ENCODE measurements at regions not wholly inside any gene's neighbourhood (a gene's known extent, or its start where the extent isn't known, plus 50 kb on each side); places are given as distances from the start of the nearest gene placed in this dataset.

- no peak for DNase-seq
Measured at GRCh38 chr6:92942549-92942948, 476.8 kb downstream of the EPHA7 start.

- no peak for DNase-seq
Measured at GRCh38 chr6:92934625-92935024, 484.7 kb downstream of the EPHA7 start.

GRCh38 chr6:92930171-92930570, 489.2 kb downstream of the EPHA7 start:
- DNase-seq: no peak

GRCh38 chr6:92922216-92922806, 497.0 kb downstream of the EPHA7 start:
- no peak for DNase-seq

DNA sequence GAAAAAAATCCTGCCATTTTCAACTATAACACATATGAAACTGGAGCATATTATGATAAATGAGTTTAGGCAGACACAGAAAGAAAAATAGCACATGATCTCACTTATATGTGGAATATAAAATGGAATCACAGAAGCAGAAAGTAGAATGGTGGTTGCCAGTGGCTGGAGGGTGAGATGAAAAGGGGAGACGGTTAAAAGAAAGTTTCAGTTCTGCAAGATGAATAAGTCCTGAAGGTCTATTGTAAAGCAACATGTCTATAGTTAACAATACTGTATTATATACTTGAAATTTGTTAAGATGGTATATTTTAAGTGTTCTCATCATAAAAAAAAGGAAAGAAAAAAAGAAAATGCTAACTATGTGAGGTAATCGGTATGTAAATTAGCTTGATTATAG, 503.9 kb downstream of the EPHA7 start:
- DNase-seq: no peak

GRCh38 chr6:92911301-92911700, 508.1 kb downstream of the EPHA7 start:
- no peak for DNase-seq

GRCh38 chr6:92910646-92911045, 508.7 kb downstream of the EPHA7 start:
- no peak for DNase-seq

DNA sequence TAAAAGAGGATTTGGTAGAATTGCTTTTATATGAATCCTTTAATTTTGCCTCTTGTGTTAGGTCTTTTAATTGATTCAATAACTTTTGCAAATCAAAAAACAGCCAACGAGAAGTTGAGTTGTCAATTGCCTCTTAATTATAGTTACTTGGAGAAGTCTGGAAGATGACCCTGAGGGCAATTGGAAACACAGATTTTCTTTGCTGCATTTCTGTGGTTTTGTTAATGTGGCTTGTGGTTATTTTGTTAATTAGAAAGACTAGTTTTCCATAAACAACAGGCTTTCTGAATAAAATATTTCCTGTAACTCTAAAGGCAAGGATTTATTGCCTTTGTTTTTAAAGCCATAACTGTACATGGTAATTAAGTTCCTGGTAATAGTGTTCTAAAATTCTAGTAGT, 513.0 kb downstream of the EPHA7 start:
- DNase-seq: no peak

DNA sequence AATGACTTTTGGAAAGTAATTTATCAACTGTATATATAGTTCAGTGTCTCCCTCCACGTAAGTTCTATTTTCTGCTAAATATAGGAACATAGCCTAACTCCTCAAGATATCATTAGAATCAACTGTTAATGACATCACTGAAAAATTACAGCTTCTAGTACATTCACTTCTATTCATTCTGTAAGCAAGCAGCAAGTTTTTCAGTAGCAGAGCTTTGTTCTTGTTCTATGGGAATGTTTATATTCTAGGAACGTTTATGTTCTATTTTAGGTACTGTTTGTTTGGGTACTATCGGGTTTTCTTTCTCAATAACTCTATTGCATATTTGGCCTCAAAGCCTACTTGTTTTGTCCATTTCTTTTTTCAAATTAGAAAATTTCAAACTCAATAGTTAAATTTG, 525.6 kb downstream of the EPHA7 start:
- DNase-seq: no peak

DNA sequence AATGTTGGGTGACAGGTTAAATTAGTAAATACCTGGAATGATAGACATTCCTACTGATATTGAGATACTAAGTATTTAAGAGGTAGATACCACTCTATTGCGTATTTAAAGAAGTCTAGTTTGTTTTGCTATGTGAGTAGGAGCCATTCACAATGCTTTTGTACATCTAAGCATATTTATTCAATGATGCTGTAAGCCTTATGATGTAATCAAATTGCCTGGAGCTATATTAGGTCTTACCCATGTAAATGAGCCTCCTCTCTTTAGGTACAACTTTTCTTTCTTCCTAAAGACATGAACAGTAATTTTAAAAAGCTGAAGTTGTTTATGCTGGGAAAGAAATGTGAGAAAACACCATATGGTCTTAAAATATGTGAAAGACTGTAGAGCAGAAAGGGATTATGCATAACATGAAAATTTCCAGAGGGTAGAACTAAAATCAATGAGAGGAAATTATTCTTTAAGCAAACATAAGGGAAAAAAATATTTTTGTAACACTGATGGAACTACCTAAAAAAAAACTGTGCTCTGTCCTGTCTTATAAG, 526.7 kb downstream of the EPHA7 start:
- DNase-seq: no peak

- no peak for DNase-seq
Measured at GRCh38 chr6:92888316-92888715, 531.0 kb downstream of the EPHA7 start.

GRCh38 chr6:92887871-92888270, 531.5 kb downstream of the EPHA7 start:
- no peak for DNase-seq

GRCh38 chr6:92879526-92879925, 539.8 kb downstream of the EPHA7 start:
- DNase-seq: no peak

- DNase-seq: no peak
Measured at GRCh38 chr6:92864966-92865555, 554.3 kb downstream of the EPHA7 start.

GRCh38 chr6:92849636-92850035, 569.7 kb downstream of the EPHA7 start:
- no peak for DNase-seq

- DNase-seq: no peak
Measured at GRCh38 chr6:92848901-92849300, 570.5 kb downstream of the EPHA7 start.

- DNase-seq: no peak
Measured at GRCh38 chr6:92848459-92848858, 570.9 kb downstream of the EPHA7 start.

DNA sequence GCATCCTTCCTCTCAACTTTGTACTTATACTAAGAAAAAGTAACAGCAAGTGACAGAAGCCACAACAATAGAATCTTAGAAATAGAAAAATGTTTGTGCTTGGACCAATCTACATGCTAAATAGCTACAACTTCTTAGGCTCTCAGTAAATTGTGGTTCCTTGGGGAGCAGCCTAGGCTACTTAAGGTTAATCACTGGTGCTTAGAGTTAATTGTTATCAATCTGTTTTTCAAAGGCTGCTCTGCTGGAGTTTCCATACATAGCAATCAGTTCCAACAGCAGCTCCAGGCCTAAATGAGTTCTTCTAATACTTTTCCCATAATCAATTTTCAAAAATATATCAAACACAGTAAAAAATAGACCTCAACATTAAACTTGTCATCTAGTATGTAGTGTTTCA, 571.4 kb downstream of the EPHA7 start:
- no peak for DNase-seq

DNA sequence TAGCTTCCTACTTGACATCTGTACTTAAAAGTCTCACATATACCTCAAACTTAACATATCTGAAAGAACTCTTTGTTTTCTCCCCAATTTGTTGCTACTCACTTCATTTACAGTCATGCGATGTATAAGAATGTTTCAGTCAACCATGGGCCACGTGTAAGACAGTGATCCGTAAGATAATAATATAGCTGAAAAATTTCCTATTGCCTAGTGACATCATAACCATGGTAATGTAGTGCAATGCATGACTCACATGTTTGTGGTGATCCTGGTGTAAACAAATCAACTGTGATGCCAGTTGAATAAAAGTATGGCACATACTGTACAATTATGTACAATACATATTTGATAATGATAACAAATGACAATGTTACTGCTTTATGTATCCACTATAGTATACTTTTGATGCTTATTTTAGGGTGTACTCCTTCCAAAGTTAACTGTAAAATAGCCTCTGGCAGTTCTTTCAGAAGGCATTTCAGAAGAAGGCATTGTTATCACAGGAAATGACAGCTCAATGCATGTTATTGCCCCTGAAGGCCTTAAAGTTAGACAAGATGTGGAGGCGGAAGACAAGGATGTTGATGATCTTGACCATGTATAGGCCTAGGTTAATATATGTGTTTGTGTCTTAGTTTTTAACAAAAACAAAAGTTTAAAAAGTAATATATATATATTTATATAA, 579.0 kb downstream of the EPHA7 start:
- DNase-seq: no peak

DNA sequence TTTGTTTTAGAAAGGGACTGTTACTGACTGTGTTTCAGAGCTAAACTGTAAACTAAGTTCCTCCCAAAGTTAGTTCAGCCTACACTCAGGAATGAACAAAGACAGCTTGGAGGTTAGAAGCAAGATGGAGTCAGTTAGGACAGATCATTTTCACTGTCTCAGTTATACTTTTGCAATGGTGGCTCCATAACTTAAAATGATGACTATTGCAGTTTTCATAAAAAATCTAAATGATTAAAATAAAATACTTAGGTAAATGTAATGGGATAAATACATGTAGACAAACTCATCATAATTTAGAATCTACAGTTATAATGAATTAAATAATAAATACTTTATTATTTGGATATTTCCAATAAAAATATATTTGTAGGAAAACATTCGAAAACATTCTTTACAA, 590.6 kb downstream of the EPHA7 start:
- no peak for DNase-seq

GRCh38 chr6:92827104-92827503, 592.3 kb downstream of the EPHA7 start:
- DNase-seq: no peak

GRCh38 chr6:92826633-92827032, 592.7 kb downstream of the EPHA7 start:
- no peak for DNase-seq

DNA sequence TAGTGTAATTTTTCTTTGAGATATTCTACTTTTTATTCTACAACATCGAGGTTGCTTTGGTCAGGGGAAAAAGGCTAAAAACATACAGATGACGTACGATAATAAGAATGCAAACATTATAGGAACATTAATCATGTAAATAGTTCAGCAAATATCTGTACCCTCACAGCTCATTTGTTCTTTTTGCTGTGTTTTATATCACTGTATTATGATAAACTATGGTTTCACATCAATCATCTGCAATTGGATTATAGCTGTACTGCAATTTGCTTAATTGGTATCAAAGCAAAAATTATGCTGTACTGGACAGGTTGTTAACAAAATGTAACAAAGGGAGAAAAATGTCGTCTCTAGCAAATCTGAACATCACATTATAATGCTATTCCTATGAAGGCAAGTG, 597.1 kb downstream of the EPHA7 start:
- DNase-seq: no peak

GRCh38 chr6:92820601-92821000, 598.8 kb downstream of the EPHA7 start:
- no peak for DNase-seq
